GM18511 (cell line): ENCODE measurements at regions not wholly inside any gene's neighbourhood (a gene's known extent, or its start where the extent isn't known, plus 50 kb on each side); places are given as distances from the start of the nearest gene placed in this dataset.

Experiments
- ATAC-seq: cut with Tn5 transposase; IDR thresholded peaks from one replicate; pipeline ENCODE4 v1.9.1; 2021; ENCODE audit warnings: mild to moderate bottlenecking, moderate library complexity; ENCODE audit not compliant: unreplicated experiment

DNA sequence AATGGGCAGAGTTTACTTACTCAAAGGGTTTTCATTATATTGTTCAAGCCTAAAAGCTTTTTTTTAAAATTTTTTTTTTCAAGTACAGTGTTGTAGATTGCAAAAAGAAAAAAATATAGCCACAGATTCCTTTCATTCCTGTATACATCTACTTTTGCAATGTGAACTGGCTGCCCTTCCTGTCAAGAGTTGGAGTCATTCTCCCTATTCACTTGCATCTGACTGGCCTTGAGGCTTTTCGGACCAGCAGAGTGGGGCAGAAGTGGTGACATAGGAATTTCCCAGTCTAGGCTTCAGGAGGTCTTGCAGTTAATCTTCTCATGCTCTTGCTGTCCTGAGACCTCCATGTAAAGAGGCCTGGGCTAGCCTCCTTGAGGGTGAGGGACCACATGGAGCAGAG, 218.3 kb upstream of the CFAP20DC start:
- ATAC-seq: no peak

DNA sequence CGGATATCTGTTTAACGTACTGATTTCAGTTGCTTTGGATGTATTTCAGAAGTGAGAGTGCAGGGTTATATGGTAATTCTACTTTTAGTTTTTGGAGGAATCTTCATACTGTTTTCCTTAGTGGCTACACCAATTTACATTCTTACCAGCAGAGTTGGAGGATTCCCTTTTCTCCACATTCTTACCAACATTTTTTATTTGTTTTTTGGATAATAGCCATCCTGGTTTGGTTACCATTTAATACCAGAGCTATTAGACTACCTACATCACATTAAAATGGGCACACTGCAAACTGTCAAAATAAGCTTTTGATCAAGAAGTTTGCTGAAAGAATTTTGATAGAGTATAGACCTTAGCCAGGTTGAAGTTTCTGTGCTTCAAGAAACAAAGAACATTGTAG, 217.2 kb upstream of the CFAP20DC start:
- ATAC-seq: no peak

DNA sequence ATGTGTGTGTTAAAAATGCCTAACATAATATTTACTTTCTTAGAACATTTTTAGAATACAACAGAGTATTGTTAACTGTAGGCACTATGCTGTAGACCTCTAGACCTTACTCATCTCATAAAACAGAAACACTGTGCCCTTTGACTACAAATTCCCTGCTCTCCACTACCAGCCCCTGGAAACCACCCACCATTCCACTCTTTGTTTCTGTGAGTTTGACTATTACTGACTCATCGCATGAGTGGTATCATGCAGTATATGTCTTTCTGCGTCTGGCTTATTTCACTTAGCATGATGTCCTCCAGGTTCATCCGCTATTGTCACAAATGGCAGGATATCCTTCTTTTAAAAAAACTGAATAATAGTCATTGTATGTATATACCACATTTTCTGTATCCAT, 216.7 kb upstream of the CFAP20DC start:
- no peak for ATAC-seq

DNA sequence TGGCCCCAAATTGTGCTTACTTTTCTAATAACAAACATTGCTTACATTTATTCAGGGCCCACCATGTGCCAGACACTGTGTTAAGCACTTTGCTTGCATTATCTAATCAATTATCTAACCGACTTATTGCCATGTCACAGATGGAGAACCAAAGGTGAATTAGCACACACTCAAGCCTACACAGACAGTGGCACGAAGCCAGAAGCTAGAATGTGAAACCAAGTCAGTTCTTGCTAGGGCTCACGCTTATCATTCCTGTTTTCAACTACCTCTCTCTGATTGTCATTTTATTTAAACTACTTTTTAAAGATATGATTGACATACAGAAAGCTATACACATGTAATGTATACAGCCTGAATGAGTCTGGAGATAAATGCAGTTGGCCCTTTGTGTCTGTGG, 215.7 kb upstream of the CFAP20DC start:
- no peak for ATAC-seq

DNA sequence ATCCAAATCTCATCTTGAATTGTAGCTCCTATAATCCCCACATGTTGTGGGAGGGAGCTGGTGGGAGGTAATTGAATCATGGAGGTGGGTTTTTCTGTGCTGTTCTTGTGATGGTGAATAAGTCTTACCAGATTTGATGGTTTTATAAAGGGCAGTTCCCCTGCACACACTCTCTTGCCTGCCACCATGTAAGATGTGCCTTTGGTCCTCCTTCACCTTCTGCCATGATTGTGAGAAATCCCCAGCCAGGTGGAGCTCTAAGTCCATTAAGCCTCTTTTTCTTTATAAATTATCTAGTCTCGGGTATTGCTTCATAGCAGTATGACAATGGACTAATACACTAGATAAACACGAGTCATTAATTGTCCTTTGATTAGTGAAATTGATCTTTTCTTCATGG, 214.5 kb upstream of the CFAP20DC start:
- ATAC-seq: no peak

DNA sequence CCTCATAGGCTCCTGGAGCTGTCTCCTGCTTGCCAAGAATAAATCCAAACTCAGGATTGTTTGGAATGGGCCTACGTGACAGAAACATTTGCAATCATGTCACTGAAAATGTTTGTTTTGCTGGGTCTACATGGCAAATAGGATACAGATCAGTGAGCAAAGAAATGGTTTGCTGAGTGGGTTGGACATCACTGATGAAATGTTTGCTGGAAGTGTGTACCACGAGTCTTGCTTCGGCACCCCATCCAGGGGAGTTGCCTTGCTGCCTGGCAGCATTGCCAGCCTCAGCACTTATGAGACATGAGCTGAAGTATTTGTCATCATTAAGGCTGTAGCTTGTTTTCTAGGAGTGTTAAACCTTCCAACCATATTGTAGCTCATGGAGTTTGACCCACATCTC, 213.3 kb upstream of the CFAP20DC start:
- ATAC-seq: no peak

DNA sequence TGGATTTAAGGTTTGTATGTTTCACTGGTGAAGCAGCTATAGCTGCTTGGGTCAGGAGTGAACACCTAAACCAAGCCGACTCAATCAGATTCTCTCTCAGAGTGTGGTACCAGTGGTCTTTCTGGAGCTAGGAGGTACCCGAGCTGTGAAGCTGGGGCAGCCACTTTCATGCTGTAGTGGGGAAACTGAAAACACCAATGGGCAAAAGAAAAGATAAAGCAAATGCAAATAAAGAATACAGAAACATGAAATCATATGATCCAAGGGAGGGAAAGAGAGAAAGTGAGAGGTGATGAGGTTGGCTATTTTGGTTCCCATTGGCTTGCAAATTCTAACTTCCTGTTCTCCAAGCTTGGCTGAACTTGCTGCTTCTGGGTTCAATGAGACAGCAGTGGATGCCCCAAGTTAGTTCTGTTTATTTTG, 212.3 kb upstream of the CFAP20DC start:
- peak; percentile 96 for ATAC-seq

DNA sequence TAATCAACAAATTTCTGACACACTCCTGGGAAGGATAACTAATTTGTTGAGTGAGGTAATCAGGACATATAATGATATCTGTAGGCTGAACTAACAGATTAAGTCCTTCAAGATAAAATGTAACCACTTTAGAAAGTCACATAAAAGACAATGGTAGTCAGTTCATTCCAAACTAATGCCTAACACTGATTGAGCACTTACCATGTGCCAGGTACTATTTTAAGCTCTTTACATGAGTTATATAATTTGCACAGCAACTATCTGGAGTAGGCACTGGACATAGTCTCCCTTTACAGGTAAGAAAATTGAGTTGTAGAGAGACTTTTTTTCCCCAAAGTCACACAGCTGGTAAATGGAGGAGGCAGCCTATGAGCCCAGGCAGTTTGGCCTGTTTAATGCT, 211.2 kb upstream of the CFAP20DC start:
- ATAC-seq: no peak

DNA sequence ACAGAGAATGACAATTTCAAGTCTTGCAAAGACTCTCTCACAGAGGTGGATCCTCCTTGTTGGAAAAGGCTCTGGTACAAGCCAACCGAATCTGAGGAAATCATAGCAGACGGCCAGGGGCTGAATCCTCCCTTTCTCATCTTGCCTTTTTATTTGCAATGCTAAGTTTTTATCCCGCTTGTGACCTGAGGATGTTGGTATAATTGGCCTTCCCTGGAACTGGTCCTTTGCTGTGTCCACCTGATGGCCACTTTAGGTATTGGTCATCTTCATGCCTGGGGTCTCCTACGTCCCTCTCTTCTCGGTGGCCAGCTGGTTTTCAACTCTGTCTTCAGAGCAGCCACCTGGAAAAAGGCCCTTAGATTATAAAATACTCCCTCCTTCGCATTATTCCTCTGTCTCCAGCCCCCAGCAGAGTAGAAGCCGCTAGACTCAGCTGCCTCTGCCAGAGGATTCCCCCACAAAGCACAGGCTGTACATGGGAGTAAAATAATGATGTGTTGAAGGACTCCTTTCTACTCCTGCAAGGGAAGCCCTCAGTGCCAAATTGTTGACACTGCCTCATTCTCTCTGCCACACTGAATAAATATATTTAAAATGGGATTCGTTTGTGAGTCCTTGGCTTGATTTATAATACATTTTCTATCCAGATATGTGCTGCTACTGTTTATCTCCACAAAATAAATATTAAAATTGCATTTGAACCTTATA, 208.9 kb upstream of the CFAP20DC start:
- no peak for ATAC-seq

DNA sequence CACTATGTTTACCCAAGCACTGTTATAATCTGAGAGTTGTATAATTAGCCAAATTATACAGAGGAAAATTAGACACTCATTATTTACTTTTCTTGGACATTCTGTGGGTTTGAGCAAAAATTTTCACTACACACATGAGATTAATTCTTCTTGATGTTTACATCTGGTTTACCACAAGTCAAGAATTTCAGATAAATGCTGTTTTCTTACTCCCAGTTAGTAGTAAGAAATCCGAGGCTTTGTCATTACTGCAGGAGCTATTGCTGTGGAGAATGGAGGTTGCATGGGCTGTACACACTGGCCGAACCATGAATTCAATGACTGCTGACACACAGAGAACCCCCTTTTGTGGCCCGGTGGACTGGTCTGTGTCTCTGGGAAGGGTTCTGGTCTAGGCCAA, 207.7 kb upstream of the CFAP20DC start:
- no peak for ATAC-seq

DNA sequence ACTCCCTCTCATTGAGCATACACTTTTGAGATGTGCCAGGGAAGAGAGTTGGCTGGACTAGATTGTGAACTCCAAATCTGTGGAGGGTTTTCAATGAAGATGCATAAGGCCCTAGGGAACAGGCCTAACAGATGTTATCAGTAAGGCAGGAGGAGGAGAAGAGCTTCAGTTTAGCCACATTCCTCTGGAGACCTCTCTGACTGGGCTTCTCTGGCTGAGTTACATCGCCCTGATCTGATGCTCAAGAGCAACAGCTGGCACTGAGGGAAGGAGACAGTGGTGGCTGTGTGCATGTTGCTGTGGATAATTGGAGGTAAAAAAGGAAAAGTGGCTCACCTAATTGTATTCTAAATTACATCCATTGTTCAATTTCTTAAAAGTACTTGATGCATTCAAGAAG, 206.4 kb upstream of the CFAP20DC start:
- ATAC-seq: no peak

DNA sequence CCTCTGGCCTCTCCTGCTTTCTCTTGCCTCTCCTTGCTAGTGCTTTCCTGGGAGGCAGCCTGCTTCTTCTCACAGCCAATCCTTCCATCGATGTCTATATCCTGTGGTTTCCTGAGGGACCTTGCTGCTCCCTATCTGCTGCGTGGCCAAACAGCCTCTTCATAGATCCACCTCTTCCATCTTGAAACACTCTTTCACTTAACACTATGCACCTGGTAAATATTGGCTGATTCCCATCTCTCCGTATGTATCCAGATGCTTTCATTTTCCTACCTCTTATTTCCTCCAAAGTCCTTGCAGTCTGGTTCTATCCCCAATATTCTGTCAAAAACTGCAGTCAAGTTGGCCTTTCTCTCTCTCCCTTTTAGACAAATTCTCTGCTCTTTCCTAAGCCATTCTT, 205.2 kb upstream of the CFAP20DC start:
- ATAC-seq: no peak

DNA sequence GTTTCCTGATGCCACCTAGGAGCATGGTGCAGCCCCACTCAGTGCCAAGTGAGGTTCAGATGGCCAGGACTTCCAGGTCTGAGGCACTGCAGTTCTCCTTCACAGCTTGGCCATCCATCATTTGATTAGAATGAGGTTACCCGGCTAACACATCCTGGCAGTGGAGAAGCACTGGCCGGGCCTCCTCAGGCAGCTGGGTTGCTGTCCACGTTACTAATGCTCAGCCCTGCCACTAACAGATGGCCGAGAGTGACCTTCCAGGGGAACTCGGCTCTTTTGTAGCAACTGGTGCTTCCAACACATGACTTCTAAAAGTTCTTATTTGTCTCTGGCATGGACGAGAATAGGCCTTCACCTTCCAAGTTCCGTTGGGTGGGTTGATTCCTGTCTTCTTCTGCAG, 204.6 kb upstream of the CFAP20DC start:
- ATAC-seq: no peak

DNA sequence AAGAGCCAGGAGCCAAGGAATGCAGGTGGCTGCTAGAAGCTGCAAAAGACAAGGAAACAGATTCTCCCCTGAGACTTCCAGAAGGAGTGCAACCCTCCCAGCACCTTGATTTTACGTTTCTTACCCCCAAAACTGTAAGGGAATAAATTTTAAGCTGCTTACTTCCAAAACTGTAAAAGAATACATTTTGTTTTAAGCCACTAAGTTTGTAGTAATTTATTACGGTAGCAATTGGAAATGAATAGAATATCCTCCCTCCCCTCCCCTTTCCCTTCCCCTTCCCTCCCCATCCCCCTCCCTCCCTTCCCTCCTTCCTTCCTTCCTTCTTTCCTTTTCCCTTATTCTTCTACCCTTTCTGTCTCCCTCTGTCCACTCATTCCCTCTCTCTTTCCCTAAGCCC, 203.7 kb upstream of the CFAP20DC start:
- ATAC-seq: no peak

DNA sequence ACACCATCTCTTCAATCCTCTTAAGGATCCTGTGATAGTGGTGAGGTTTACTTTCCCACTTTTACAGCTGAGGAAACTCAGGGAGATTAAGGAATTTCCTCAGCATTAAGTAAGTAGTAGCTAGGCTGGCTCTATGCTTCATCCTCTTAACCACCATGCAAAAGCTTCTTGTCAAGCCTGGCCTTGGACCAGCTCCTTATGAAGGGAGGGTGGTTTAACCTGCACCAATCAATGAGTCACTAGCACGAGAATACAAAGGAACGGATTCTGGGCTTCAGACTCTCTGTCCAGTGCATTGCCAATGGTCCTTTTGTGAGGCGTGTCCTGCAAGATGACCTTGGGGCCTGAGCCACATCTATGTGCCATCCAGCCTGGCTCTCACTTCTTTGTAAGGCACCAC, 202.0 kb upstream of the CFAP20DC start:
- ATAC-seq: no peak

DNA sequence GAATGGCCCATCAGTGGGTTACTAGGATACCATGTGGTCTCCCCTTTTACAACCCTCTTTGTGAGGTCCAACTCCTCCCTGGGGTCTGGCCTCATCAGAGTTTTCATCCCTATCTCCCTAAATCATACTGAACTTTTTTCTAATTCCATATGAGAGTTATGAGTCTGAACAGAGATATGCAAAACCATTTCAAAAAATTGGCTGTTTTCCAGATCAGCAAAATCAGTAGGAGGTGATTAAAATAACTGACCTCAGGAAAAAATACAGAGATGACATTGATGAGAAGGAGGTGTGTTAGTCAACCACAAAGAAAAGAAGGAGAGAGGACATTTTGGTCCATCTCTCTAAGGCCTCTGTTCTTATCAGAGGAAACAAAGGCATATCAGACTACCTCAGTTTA, 200.8 kb upstream of the CFAP20DC start:
- no peak for ATAC-seq

DNA sequence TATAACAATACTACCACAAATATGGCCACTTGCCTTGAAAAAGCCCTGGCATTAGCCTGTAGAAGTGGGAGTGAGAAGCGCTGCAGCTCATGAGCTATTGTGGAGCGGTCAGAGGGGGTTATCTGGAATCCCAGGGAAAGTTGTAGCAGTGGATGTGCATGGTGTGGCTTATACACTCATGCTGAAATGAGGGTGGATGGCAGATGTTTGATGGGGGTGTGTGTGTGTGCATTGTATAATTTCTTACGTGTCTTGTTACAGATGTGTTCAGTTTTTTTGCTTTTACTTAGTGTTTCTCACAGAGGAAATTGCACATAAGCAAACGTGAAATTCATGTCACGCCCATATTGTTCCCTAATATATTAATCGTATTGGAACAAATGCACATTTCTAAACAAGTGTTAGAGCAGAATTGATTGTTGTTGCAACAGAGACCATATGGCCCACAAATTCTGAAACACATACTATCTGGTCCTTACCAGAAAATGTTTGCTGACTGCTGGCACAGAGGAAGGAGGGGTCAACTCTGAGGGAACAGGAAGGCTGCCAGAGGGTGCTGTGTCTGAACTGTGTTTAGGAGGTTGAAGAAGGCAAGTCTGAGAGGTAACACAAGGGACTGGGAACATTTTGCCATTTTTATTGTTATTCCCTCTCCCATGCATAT, 200.0 kb upstream of the CFAP20DC start:
- ATAC-seq: no peak

DNA sequence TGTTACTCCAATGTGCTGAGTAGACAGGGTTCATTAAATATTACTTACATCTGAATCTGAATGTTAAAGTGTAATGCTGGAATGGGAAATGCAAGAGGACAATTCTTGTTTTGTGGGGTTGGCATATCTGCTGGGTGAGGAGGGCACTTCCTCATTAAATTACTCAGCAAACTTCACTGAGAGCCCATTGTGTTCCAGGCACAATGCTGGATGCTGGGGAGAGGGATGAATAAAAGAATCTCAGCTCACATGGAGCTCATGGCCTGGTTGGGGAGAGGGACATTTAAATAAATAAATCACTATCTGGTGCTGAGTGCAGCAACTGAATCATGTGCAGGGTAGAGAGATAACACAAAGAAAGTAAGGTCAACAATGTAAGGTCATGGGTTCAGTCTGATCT, 199.2 kb upstream of the CFAP20DC start:
- ATAC-seq: no peak

DNA sequence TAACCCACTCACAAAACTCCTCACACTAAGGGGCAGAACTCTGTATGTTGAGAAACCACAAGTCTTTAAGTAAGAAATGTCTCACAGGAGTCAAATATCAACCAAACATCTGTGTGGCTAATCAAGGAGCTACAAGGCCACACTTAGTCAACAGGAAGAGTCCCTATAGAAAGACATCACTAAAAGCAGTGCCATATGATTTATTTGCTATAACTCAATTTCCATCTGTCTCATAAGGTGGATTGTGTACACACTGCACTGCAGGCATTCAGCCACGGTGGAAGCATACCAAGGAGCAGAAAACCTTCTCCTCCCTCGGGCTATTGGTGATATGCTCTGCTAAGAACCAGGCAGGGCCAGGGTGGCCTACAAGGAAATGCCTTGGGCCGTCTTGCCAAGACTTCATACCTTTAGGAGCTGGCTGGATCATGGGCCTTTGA, 197.6 kb upstream of the CFAP20DC start:
- peak; percentile 87 for ATAC-seq

DNA sequence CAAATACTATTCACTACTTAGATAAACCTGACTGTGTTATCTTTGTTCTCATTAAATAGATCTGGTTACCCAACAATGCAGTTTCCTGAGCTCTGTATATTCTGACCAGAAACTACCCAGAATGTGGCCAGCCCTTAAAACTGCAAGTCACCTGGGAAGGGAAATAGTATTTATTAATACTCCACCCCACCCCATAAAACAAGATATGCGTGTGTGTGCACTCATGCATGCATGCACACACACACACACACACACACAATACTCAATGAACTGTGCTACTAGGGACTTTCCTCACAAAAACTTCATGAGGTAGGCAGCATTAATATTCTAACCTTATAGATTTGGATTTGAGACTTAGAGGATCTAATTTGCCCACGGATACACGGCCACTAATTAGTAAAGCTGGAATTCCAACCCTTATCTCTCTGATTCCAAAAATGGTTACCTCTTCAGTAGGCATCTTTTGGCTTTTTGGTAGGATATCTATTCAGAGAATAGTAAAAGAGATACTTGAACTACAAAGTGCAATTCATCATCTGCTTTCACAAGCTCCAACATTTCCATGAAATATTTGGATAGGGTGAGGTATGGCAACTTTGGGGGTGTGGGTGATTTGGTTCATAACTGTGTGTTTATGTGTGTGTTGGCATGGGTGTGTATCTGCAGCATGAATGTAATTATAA, 197.0 kb upstream of the CFAP20DC start:
- ATAC-seq: peak; percentile 62

DNA sequence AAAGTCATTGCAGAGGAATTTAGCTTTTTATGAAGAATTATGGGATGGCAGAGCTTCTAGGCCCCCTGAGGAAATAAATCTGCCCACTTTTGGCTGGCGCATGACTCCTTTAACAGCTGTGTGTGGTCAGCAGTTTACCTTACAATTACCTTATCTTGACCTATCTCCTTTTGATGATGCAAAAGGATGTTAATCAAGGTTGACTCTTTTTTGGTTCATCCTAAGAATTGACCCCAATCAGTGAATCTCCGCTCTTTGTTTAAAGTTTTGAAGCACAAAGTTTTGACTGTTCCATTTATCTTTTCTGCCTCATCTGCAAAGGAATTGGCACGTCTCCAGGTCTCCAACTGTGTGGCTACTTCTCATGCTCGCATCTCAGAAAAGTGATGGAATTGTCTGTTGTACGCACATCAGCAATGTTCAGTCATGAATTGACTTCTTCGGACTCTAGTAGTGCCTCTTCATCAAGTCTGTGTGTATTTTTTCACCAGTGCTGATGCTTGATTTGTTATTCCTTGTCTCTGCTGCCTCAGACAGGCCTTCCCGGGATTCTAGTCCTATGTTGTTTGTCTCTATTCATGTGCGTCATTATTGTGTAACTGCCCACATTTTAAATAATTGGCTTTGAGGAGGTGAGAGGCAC, 196.2 kb upstream of the CFAP20DC start:
- no peak for ATAC-seq
